ENCODE measurements at regions not wholly inside any gene's neighbourhood (a gene's known extent, or its start where the extent isn't known, plus 50 kb on each side); places are given as distances from the start of the nearest gene placed in this dataset.
A peak's percentile ranks its signal among the peaks of the same experiment; 100 is the strongest.

DNA sequence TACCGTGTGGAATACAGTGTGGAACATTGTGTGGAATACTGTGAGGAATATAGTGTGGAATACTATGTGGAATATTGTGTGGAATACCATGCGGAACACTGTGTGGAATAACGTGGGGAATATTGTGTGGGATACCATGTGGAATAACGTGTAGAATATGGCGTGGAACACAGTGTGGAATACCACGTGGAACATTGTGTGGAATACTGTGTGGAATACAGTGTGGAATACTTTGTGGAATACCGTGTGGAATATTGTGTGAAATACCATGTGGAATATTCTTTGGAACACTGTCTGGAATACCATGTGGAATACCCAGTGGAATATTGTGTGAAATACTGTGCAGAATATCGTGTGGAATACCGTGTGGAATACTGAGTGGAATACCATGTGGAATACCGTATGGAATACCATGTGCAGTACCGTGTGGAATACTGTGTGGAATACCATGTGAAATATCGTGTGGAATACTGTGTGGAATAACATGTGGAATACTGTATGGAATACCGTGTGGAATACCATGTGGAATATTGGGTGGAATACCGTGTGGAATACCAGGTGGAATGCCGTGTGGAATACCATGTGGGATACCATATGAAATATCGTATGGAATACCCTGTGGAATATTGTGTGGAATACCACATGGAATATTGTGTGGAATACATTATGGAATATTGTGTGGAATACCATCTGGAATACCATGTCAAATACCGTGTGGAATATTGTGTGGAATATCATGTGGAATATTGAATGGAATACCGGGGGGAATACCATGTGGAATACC, 133.1 kb upstream of the CHST15 start:
- no peak for DNase-seq

- peak; percentile 31 for DNase-seq
Measured at GRCh38 chr10:124225467-124226270, 132.3 kb upstream of the CHST15 start.

- DNase-seq: no peak
Measured at GRCh38 chr10:124225029-124225466, 131.7 kb upstream of the CHST15 start.

GRCh38 chr10:124224331-124225028, 131.1 kb upstream of the CHST15 start:
- no peak for DNase-seq

DNA sequence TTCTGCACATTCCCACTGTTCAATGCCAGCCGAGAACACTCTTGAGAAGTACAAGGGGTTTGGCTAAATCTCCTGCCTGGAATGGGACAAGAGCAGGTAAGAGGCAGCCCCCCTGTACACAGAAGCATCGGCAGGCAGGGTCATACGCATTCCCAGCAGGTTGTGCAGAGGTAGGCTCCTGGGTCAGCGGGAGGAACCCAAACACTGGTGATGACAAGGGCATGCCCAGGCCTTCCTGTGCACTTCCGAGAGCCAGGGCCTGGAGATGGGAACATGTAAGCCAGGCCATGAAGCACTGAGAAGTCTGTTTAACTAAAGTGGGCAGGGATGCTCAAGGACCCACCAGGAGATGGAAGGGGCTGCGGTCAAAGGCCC, 130.3 kb upstream of the CHST15 start:
- no peak for DNase-seq

DNA sequence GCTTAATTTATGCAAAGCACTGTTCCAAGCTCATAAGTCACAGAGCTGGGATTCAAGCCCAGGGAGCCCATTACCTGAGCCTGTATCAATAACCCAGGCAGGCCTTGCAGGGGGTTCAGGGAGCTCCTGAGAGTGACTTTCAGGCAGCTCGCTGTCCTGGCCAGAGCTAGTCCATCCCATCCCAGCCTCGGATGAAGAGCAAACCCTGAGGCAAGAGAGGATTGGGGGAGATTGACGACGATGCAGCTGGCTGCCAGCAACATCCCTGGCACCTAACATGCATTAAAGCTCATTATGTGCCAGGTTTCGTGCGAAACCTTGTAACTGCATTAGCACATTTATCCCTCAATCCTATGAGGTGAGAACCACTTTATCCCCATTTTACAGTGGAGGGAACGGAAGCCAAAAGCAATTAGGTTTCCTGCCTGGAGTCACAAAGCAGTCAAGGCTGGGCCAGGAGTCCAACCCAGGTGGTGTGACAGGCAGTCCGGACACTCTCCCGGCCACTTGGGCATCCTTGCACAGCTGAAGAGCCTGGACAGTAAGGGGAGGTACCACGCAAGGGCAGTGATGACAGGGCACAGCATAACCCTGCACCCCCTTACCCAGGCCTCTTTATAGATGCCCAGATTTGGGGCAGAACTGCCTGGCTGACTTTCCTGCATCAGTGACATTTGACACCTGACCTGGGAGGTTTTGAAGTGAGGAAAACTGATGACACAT, 129.8 kb upstream of the CHST15 start:
- DNase-seq: no peak

DNA sequence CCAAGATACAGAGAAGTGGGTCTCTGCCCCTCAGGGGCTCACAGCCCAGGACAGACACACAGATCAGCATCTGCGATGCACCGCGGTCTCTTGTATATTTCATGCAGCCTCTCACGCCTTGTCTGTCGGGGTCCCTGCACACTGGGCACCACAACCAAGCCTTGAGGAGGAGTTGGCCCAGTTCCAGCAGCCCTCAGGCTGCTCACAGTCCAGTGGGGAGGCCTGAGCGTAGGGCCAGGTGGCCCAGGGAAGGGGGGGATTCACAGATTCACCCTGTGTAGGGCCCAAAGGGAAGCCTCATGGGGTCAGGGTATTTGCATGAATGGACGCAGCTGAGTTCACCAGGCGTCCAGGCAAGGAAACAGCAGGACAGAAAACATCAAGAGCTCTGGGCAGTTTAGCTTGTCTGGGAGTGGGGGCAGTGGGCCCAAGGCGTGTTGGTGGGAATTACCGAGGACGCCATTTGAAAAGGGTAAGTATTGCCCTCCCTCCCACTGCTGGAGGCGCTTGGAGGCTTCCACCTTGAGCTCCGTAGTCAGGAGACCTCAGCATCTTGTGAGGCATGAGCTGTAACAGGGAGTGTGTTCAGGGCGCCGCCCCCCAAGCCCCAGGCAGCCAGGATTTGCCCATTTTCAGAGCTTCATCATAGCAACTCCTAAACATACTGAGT, 129.1 kb upstream of the CHST15 start:
- peak; percentile 47 for DNase-seq

DNA sequence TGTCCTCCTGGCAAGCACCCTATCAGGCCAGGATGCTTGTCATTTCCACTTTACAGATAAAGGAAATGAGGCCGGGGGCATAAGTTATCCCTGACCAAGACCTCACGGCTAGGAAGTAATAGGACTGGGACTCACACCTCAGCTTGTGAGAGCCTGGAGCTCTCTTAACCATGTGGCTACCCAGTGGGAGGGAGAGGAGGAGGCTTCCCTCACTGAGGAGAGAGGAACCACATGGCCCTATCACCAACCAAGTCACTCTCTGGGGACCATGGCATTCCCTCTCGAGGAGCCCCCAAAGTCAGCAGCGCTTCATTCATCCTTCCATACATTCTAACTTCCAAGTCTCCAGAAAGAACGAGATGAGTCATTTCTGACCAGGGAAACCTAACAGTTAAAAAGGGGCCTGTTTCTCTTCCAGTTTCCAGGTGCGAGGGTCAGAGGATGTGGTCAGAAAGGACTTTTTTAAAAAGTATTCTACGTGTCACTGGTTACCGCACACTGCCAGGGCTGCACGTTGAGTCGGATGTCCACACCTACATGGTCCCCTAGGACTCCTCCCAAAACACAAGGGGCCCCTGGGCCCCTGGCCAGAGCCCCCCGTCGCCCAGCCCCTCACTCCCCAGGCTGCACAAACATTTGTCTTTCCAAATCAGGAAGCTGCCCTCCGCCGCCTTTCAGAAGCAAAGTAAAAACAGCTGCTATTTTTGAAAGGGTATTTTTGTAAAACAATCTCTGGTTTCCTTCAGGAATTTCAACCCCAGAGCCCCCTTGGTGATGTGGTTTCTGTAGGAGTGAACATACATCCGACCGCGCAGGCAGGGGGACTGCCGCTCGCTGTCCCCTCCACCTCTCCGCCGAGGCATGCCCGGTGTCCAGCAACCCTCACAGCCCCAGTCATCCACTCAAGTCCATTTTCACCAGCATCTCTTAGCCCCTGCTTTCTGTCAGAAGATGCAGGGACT, 128.2 kb upstream of the CHST15 start:
- peak; percentile 65 for DNase-seq

DNA sequence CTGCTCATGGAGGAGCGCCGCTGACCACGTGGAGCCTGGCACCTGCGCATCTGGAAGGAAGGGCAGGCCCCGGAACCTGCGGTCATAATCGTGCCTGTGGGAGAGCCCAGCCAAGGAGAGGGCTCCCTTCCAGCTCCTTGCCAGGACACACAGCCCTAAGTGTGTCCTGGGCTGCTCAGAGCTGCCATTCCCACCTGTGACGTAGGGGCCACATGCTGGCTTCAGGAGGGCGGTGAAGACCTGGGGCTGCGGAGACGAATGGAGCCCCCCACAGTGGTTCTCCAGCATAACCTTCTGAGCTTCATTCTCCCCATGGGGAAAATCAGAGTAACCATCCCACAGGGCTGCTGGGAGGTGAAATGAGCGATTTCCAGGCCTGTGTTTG, 127.6 kb upstream of the CHST15 start:
- DNase-seq: no peak

DNA sequence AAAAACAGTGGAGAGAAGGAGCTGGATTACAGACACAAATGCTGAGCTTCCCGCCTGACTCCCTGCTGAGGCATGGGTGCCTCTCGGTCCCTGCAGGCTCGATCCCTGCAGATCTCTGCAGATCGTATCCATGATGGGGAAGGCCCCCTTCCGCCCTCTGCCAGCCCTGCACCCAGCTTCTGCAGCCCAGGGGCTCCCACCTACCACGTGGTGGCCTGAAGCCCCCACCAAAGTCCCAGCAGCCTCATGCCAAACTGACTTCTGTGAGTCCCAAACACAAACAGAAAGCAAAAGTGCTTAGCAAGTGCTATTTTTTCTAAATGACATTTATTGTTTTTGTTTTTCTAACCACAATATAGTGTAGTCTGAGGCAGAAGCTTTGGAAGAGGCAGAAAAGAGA, 127.1 kb upstream of the CHST15 start:
- no peak for DNase-seq

DNA sequence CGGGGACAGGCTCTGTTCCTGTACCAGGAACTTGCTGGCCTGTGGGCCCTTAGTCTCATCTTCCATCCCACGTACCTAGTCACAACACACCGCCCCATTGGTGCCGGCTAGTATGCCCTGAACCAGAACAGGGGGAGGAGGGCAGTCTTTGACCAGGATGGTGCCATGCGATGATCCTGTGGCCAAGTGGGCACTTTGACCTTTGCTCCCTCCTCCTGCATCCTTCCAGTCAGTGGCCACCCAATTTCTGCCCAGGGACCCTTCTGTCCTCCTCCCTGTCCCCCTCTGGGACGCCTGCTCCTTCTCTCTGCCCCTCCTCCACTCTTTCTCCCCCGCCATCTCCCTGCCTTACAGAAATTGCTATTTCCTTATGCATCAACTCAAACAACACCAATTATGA, 126.3 kb upstream of the CHST15 start:
- no peak for DNase-seq

DNA sequence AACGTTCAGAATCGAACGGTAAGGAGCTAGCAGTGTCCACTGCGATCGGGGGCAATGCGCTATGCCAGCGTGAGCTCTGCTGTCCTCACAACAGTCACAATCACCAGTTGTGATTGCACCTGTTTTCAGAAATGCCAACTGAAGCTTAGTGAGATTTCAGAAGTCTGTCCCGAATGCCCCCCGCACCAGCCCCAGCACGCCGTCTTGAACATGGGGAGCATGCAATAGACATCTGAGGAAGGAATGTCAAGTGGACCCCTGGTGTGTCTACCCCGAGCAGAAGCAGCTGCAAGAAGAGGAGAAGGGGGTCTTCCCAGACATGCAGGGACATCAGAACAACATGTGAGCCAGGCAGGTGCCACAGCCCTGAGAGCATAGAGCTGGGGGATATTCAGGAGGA, 125.7 kb upstream of the CHST15 start:
- peak; percentile 67 for DNase-seq

DNA sequence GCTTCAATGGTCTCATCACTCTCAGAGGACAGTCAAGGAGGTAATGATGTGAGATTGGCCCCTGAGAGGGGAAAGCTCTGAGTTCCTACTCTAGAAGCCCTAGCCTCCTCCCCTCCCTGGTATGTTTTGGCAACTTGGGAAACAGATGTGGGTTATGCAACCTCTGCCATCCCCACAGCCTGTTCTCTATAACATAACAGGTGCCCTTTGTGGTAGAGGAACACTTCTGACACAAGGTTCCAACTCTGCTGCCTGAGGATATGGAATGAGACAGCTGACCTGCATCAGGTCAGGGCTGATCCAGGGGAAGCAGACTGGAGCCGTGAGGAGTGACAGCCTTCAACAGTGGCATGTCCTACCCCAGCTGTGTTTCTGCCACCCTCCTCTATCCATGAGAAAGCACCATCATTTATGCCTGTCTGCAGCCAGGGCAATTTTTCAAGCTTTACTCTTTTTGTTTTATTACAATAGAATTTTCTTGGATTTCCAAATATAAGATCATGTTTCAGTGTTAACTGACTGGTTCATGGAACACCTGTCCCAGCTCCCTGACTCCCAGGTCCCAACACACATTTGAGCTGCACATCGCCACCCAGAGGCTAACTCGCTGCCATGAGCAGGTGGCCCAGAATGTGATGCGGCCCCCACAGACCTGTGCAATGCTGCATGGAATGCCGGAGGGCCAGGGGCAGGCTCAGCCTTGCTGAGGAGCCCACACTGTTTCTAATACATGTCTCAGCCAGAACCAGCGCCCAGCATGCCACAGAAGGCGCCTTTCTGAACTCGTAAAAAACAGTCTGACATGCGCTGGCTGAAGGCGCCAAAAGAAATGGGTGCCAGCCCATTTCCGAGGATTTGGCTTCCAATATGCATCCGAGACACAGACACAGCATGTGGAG, 124.8 kb upstream of the CHST15 start:
- peak; percentile 35 for DNase-seq

GRCh38 chr10:124217031-124217430, 123.6 kb upstream of the CHST15 start:
- DNase-seq: no peak

DNA sequence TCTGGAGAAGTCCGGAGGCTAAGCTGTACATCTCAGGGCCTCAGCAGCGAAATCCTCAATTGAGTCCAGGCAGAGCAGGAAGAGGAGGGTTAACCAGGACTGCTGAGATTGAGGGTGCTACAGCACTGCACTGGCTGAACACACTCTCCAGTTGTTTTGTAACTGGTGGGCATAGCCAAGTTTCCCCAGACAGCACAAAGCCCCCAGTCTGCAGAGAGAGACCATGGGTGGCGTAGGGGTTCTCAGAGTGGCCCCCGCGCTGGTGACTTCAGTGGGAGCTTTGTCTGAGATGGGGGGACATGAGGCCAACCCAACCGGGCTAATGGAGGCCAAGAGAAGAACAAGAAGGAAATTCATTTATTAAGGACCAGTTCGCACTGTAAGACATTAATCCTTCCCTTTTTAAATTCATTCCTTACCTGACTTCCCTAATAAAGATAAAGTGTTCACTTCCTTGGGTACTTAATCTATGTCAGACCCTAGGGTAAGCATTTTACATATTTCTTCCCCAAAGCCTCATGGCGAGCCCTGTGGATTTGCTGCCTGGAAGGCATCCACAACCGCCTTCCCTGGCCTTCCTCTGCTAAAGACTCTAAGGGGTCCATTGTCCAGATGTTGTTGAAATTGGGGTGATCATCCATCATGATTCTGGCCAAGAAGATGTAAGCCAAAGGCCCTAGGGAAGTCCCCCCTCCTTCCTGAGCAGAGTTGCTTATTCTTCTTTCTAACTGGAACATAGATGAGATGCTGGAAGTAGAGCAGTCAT, 121.4 kb upstream of the CHST15 start:
- no peak for DNase-seq

GRCh38 chr10:124213899-124214510, 120.6 kb upstream of the CHST15 start:
- no peak for DNase-seq

- DNase-seq: no peak
Measured at GRCh38 chr10:124213471-124213870, 120.1 kb upstream of the CHST15 start.

- DNase-seq: no peak
Measured at GRCh38 chr10:124212702-124213101, 119.3 kb upstream of the CHST15 start.

Measured in tongue (tissue), 1 donor.